H9 (cell line): ENCODE measurements at regions not wholly inside any gene's neighbourhood (a gene's known extent, or its start where the extent isn't known, plus 50 kb on each side); places are given as distances from the start of the nearest gene placed in this dataset.

Experiments used
- DNase-seq: peaks from one replicate; pipeline ENCODE4 v3.0.0-alpha.2; 2017
- H2AFZ ChIP-seq: one replicate; pipeline ENCODE4 v1.6.1; 2013; ENCODE audit warnings: mild to moderate bottlenecking, low read length, control low read depth, moderate library complexity
- H2AK5ac ChIP-seq: 2 replicates; pipeline ENCODE4 v1.6.1; 2013; ENCODE audit warnings: low read length, control low read depth, mixed read lengths; ENCODE audit not compliant: insufficient read length
- H2BK120ac ChIP-seq: one replicate; pipeline ENCODE4 v1.6.1; 2013; ENCODE audit warnings: low read depth, mild to moderate bottlenecking, low read length, control low read depth, inconsistent platforms; ENCODE audit not compliant: poor library complexity, severe bottlenecking
- H2BK12ac ChIP-seq: 2 replicates; pipeline ENCODE4 v1.6.1; 2013; ENCODE audit warnings: low read length, control low read depth, mixed read lengths, low read depth; ENCODE audit not compliant: insufficient read length
- H2BK15ac ChIP-seq: 2 replicates; pipeline ENCODE4 v1.6.1; 2013; ENCODE audit warnings: low read depth, low read length, control low read depth
- H2BK20ac ChIP-seq: one replicate; pipeline ENCODE4 v1.6.1; 2013; ENCODE audit warnings: low read depth, mild to moderate bottlenecking, low read length, control low read depth, inconsistent platforms; ENCODE audit not compliant: poor library complexity, severe bottlenecking
- H2BK5ac ChIP-seq: 2 replicates; pipeline ENCODE4 v1.6.1; 2013; ENCODE audit warnings: low read length, control low read depth, mixed read lengths; ENCODE audit not compliant: insufficient read length
- H3K14ac ChIP-seq: 2 replicates; pipeline ENCODE4 v1.6.1; 2013; ENCODE audit warnings: low read length, control low read depth; ENCODE audit not compliant: insufficient read depth
- H3K18ac ChIP-seq: 2 replicates; pipeline ENCODE4 v1.6.1; 2013; ENCODE audit warnings: low read depth, mild to moderate bottlenecking, mixed read lengths, low read length, control low read depth; ENCODE audit not compliant: insufficient read length
- H3K23ac ChIP-seq: 2 replicates; pipeline ENCODE4 v1.6.1; 2013; ENCODE audit warnings: low read length, control low read depth, mixed read lengths, low read depth; ENCODE audit not compliant: insufficient read length
- H3K23me2 ChIP-seq: 2 replicates; pipeline ENCODE4 v1.6.1; 2013; ENCODE audit warnings: low read depth, mild to moderate bottlenecking, mixed read lengths, low read length, control low read depth; ENCODE audit not compliant: insufficient read length, poor library complexity, severe bottlenecking
- H3K27ac ChIP-seq: 2 replicates; pipeline ENCODE4 v1.5.1; 2013; ENCODE audit warnings: low read length, control low read depth, mixed read lengths, low read depth; ENCODE audit not compliant: insufficient read length
- H3K27me3 ChIP-seq: 2 replicates; pipeline ENCODE4 v1.6.1; 2013; ENCODE audit warnings: low read length, control low read depth, inconsistent platforms; ENCODE audit not compliant: insufficient read depth
- H3K4ac ChIP-seq: 2 replicates; pipeline ENCODE4 v1.6.1; 2013; ENCODE audit warnings: low read depth, mild to moderate bottlenecking, control low read depth, inconsistent platforms, low read length, moderate library complexity
- H3K4me1 ChIP-seq: 2 replicates; pipeline ENCODE4 v1.6.1; 2013; ENCODE audit warnings: low read length, control low read depth, inconsistent platforms; ENCODE audit not compliant: insufficient read depth
- H3K4me2 ChIP-seq: 2 replicates; pipeline ENCODE4 v1.6.1; 2013; ENCODE audit warnings: low read length, control low read depth, mixed read lengths; ENCODE audit not compliant: insufficient read length, insufficient read depth
- H3K56ac ChIP-seq: 2 replicates; pipeline ENCODE4 v1.6.1; 2013; ENCODE audit warnings: low read depth, mild to moderate bottlenecking, mixed read lengths, low read length, control low read depth; ENCODE audit not compliant: insufficient read length
- H3K79me1 ChIP-seq: 2 replicates; pipeline ENCODE4 v1.6.1; 2013; ENCODE audit warnings: low read depth, mild to moderate bottlenecking, moderate library complexity, low read length, control low read depth, inconsistent platforms; ENCODE audit not compliant: insufficient read depth, poor library complexity, severe bottlenecking
- H3K79me2 ChIP-seq: 2 replicates; pipeline ENCODE4 v1.6.1; 2013; ENCODE audit warnings: low read length, control low read depth, inconsistent platforms; ENCODE audit not compliant: insufficient read depth
- H3K9ac ChIP-seq: 2 replicates; pipeline ENCODE4 v1.6.1; 2013; ENCODE audit warnings: low read length, control low read depth, mixed read lengths; ENCODE audit not compliant: insufficient read length; ENCODE audit errors: extremely low read depth
- H3K9me3 ChIP-seq: one replicate; pipeline ENCODE4 v1.6.1; 2013; ENCODE audit warnings: low read depth, low read length, inconsistent platforms; ENCODE audit not compliant: control insufficient read depth
- H3T11ph ChIP-seq: one replicate; pipeline ENCODE4 v1.6.1; 2013; ENCODE audit warnings: mild to moderate bottlenecking, low read length, control low read depth, inconsistent platforms
- H4K20me1 ChIP-seq: one replicate; pipeline ENCODE4 v1.6.1; 2013; ENCODE audit not compliant: control insufficient read depth, insufficient read length, insufficient read depth
- H4K5ac ChIP-seq: 2 replicates; pipeline ENCODE4 v1.6.1; 2013; ENCODE audit warnings: low read depth, mild to moderate bottlenecking, mixed read lengths, low read length, control low read depth; ENCODE audit not compliant: insufficient read length
- H4K8ac ChIP-seq: replicated peaks from 2 replicates; pipeline ENCODE4 v1.6.1; 2013; ENCODE audit warnings: low read length, control low read depth, mixed read lengths, low read depth; ENCODE audit not compliant: insufficient read length
- H4K91ac ChIP-seq: 2 replicates; pipeline ENCODE4 v1.6.1; 2013; ENCODE audit warnings: low read depth, mild to moderate bottlenecking, moderate library complexity, mixed read lengths, low read length, control low read depth; ENCODE audit not compliant: insufficient read length
- H3K27ac Mint-ChIP-seq, 3 experiments: 2 replicates in 2 of 3; 3 replicates in 1 of 3; pipeline ENCODE4 v1.8.0; 2020 to 2021; ENCODE audit warnings: mixed read lengths in 3 of 3, mild to moderate bottlenecking in 1 of 3, moderate library complexity in 1 of 3
- H3K27me3 Mint-ChIP-seq: 2 replicates; pipeline ENCODE4 v1.8.0; 2021; ENCODE audit warnings: low read depth, mild to moderate bottlenecking, moderate library complexity, mixed read lengths
- H3K36me3 Mint-ChIP-seq, 3 experiments: 2 replicates in 2 of 3; 3 replicates in 1 of 3; pipeline ENCODE4 v1.8.0; 2020 to 2021; ENCODE audit warnings: low read depth in 3 of 3, mixed read lengths in 3 of 3; ENCODE audit not compliant: insufficient read depth in 1 of 3
- H3K4me1 Mint-ChIP-seq, 2 experiments: 2 replicates each; pipeline ENCODE4 v1.8.0; 2020; ENCODE audit warnings: mixed read lengths in 2 of 2
- H3K4me3 Mint-ChIP-seq, 2 experiments: 2 replicates in 1 of 2; 3 replicates in 1 of 2; pipeline ENCODE4 v1.8.0; 2020 to 2021; ENCODE audit warnings: mild to moderate bottlenecking in 2 of 2, mixed read lengths in 2 of 2, moderate library complexity in 1 of 2
- H3K9me3 Mint-ChIP-seq, 2 experiments: 2 replicates in 1 of 2; 3 replicates in 1 of 2; pipeline ENCODE4 v1.8.0; 2020; ENCODE audit warnings: mild to moderate bottlenecking in 2 of 2, mixed read lengths in 2 of 2, moderate library complexity in 1 of 2
- CTCF ChIP-seq: fragments of 200-600 bp; sonication (generic); conservative IDR thresholded peaks from 3 replicates; pipeline ENCODE4 v1.8.0; 2021; ENCODE audit warnings: antibody characterized with exemption, mild to moderate bottlenecking
- WGBS: extraction: QIAGEN DNeasy Blood & Tissue Kit; methylation state at CpG from one replicate; pipeline ENCODE4 v1.1.7; 2013; ENCODE audit warnings: missing lambda C conversion rate, low lambda C conversion rate, mixed read lengths; ENCODE audit not compliant: insufficient read length; ENCODE audit errors: extremely low coverage; 5-methylcytosine and 5-hydroxymethylcytosine counted together

GRCh38 chr7:68158686-68159295, 1162.2 kb downstream of the TYW1 start:
- no peak overlapping the region for H2BK5ac ChIP-seq
- H2AK5ac ChIP-seq, result no peak overlapping the region
- H3K79me1 ChIP-seq, result no peaks in the 10 kb centered on the region
- no peak for TF ChIP-seq CTCF
- H4K8ac ChIP-seq, result no peak overlapping the region
- Mint-ChIP-seq H3K36me3 (no peaks in the 10 kb centered on the region), H3K27ac (no peak overlapping the region), H3K9me3 (peaks cover 4 to 5% of the 10 kb centered on the region in 2 experiments; a peak in 1 of 5 replicates), H3K27me3 (no peaks in the 10 kb centered on the region), H3K4me3 (no peak overlapping the region), H3K4me1 (no peaks in the 10 kb centered on the region)
- no peak overlapping the region for H3K14ac ChIP-seq
- no peak overlapping the region for H3K4ac ChIP-seq
- H2BK20ac ChIP-seq, result no peak overlapping the region
- DNase-seq, result no peak
- H2BK15ac ChIP-seq, result no peak overlapping the region
- H3K23ac ChIP-seq, result no peak overlapping the region
- WGBS, result no CpG with 5 or more reads among the region's 2 CpGs
- H3K4me1 ChIP-seq, result no peaks in the 10 kb centered on the region
- no peaks in the 10 kb centered on the region for H3K27me3 ChIP-seq
- H3K27ac ChIP-seq, result no peak overlapping the region
- no peak overlapping the region for H2BK12ac ChIP-seq
- H2AFZ ChIP-seq, result no peak overlapping the region
- no peak overlapping the region for H3K56ac ChIP-seq
- no peaks in the 10 kb centered on the region for H3K23me2 ChIP-seq
- H3K9ac ChIP-seq, result no peak overlapping the region
- no peak overlapping the region for H3T11ph ChIP-seq
- no peak overlapping the region for H3K4me2 ChIP-seq
- no peaks in the 10 kb centered on the region for H3K9me3 ChIP-seq
- no peak overlapping the region for H3K18ac ChIP-seq
- H4K5ac ChIP-seq, result no peak overlapping the region
- H3K79me2 ChIP-seq, result no peaks in the 10 kb centered on the region
- no peak overlapping the region for H2BK120ac ChIP-seq
- no peaks in the 10 kb centered on the region for H4K20me1 ChIP-seq
- H4K91ac ChIP-seq, result no peak overlapping the region
